GM12874 (cell line): ENCODE measurements at regions not wholly inside any gene's neighbourhood (a gene's known extent, or its start where the extent isn't known, plus 50 kb on each side); places are given as distances from the start of the nearest gene placed in this dataset.

Source experiments
- CTCF ChIP-seq: IDR thresholded peaks from 2 replicates; pipeline ENCODE4 v1.5.1; 2011; ENCODE audit warnings: low read depth, mild to moderate bottlenecking, control low read depth, low read length, moderate library complexity; ENCODE audit not compliant: insufficient read depth

- no peak for TF ChIP-seq CTCF
Measured at GRCh38 chr13:109376936-109377335, 409.4 kb downstream of the IRS2 start.

GRCh38 chr13:109374609-109375200 lies 411.7 kb downstream of the IRS2 start:
- no peak for TF ChIP-seq CTCF

- TF ChIP-seq CTCF = no peak
Measured at GRCh38 chr13:109372666-109373065, 413.7 kb downstream of the IRS2 start.

GRCh38 chr13:109371066-109371465 lies 415.3 kb downstream of the IRS2 start:
- no peak for TF ChIP-seq CTCF

- TF ChIP-seq CTCF = no peak
Measured at GRCh38 chr13:109370496-109370895, 415.9 kb downstream of the IRS2 start.

- no peak for TF ChIP-seq CTCF
Measured at GRCh38 chr13:109369353-109370052, 416.9 kb downstream of the IRS2 start.

GRCh38 chr13:109368230-109368629 lies 418.2 kb downstream of the IRS2 start:
- TF ChIP-seq CTCF = no peak
